Heart left ventricle (tissue), 16 donors: ENCODE measurements at regions not wholly inside any gene's neighbourhood (a gene's known extent, or its start where the extent isn't known, plus 50 kb on each side); places are given as distances from the start of the nearest gene placed in this dataset.

Experiments
- ATAC-seq, 4 donors: fragments of 200-7000 bp; cut with Tn5 transposase; one replicate each; pipeline ENCODE4 v1.9.1; 2020 to 2022; ENCODE audit warnings: moderate library complexity in 4 of 4, mild to moderate bottlenecking in 3 of 4, moderate number of reproducible peaks in 1 of 4
- DNase-seq, 5 donors: peaks; one replicate each; pipeline ENCODE4 v3.0.0-alpha.2; 2020
- H3K27ac ChIP-seq, 12 donors: fragments of 200-600 bp; sonication (generic) in 4 of 12; one replicate each; pipeline versions ENCODE4 v1.5.0 to v1.8.0; 2016 to 2022; ENCODE audit warnings: mild to moderate bottlenecking in 2 of 12
- H3K27me3 ChIP-seq, 9 donors: fragments of 200-600 bp; sonication (generic) in 2 of 9; one replicate each; pipeline versions ENCODE4 v1.5.1 to v1.8.0; 2016 to 2022; ENCODE audit warnings: mild to moderate bottlenecking in 3 of 9
- H3K36me3 ChIP-seq, 9 donors: fragments of 200-600 bp; sonication (generic) in 2 of 9; one replicate each; pipeline versions ENCODE4 v1.5.0 to v1.8.0; 2018 to 2022; ENCODE audit warnings: mild to moderate bottlenecking in 2 of 9
- H3K4me1 ChIP-seq, 12 donors: fragments of 200-600 bp; sonication (generic) in 4 of 12; one replicate each; pipeline versions ENCODE4 v1.5.0 to v1.8.0; 2016 to 2022; ENCODE audit warnings: mild to moderate bottlenecking in 3 of 12
- H3K4me3 ChIP-seq, 12 donors: fragments of 200-600 bp; sonication (generic) in 4 of 12; one replicate each; pipeline versions ENCODE4 v1.5.0 to v1.8.0; 2017 to 2022; ENCODE audit warnings: mild to moderate bottlenecking in 9 of 12, moderate library complexity in 4 of 12
- H3K9me3 ChIP-seq, 12 donors: fragments of 200-600 bp; sonication (generic) in 4 of 12; one replicate each; pipeline versions ENCODE4 v1.5.0 to v1.8.0; 2016 to 2022; ENCODE audit warnings: mild to moderate bottlenecking in 1 of 12
- POLR2A ChIP-seq, 2 donors: fragments of 450-650 bp; IDR thresholded peaks; one replicate each; pipeline ENCODE4 v1.6.1; 2017; ENCODE audit warnings: antibody characterized with exemption in 2 of 2, mild to moderate bottlenecking in 2 of 2, moderate library complexity in 2 of 2
- whole genome bisulfite sequencing, 4 donors: extraction: QIAGEN DNeasy Blood & Tissue Kit in 2 of 4; methylation state at CpG; one replicate each; pipeline versions ENCODE4 v1.1.5 to v1.1.7; 2013 to 2018; 5-methylcytosine and 5-hydroxymethylcytosine counted together
- intact Hi-C, 10 donors: fragments of 100-400 bp; cut with DNase I; formaldehyde crosslinking; loops; one replicate each; pipeline versions ENCODE4 v1.11.1 to v1.14.2; 2022
- TF ChIP-seq, protein P1 (sequence below), 12 donors: fragments of 200-600 bp; sonication (generic) in 4 of 12; IDR thresholded peaks; one replicate each; pipeline versions ENCODE4 v1.5.0 to v1.8.0; 2018 to 2022; ENCODE audit warnings: antibody characterized with exemption in 12 of 12, mild to moderate bottlenecking in 5 of 12
- donor health status: ischemic (EF 13 %, LVEDD 7.1; RV severe dilation, severe dysfunction).
- donor health status: healthy with polysubstance abuse.
- donor health status: DM: no; HTN: yes; CAD: no.
- donor health status: DM: no; HTN: no; CAD: no.
- donor health status: ischemic (EF 25% LVEDD 6.9; RV normal size, moderate dysfunction).
- donor health status: ischemic (EF 25% LVEDD 5.7; RV mildly dilated, moderate dysfunction).
- donor health status: healthy.
- donor health status: DM: yes; HTN: yes; CAD: no.
- donor health status: ischemic (EF 35%, LVEDD 5.7; RV mildly dilated, moderate dysfunction).
- donor health status: nonischemic (EF 11% LVEDD 7.7; RV severe dilation, severe dysfunction).
- donor health status: DM: yes; HTN: yes; CAD: no.
- donor health status: PGD.
- donor health status: ischemic (EF 29% LVEDD 5.4; RV normal size, mild dysfunction).
- donor health status: nonischemic (EF 23%, LVEDD 6.1; RV moderate dilation, normal function).

DNA sequence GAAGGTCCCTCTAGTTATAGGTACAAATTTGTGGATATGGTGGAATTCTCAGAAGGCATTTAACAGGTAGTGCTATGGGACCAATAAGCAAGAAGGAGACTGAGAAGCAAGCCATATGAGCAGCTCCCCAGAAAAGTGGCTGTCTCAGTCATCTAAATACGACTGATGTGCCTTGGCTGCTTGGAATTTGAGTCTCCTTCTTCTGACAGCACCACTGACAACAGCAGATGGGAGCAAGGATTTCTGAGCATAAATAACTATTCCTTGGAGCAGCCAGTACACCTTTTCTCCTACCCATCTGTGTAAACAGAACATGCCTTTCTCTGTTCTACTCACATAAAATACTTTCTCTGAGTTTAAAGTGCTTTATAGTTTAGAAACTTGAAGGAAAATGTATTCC lies 196.2 kb downstream of the GABRG1 start:
- no peak for DNase-seq

DNA sequence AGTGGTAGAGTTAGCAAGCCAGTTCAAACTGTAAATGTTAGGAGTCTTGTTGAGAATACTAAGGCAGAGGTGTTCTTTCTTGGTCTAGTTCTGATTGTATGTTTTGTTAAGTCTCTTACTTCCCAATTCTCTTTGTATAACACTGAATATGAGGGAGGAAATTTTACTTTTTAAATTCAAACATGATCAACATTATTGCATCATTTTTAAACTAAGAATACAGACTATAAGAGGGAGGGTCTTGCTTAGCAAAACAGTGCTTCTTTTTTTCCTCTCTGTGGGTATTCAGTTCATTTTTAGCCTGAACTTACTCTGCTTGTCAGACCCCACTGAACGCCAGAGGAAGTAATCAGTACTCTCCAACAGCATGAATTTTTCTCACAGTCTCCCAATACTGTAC lies 198.0 kb downstream of the GABRG1 start:
- H3K27ac ChIP-seq = no peak overlapping the region
- no peak for DNase-seq
- H3K36me3 ChIP-seq = no peaks in the 10 kb centered on the region
- 71 to 92% (median 84%) methylated on average over 1 of the region's 1 CpG for WGBS, 4 donors
- no peaks in the 10 kb centered on the region for H3K4me1 ChIP-seq
- H3K4me3 ChIP-seq = no peak overlapping the region
- intact Hi-C loops = no loop called here
- TF ChIP-seq, protein P1, sequence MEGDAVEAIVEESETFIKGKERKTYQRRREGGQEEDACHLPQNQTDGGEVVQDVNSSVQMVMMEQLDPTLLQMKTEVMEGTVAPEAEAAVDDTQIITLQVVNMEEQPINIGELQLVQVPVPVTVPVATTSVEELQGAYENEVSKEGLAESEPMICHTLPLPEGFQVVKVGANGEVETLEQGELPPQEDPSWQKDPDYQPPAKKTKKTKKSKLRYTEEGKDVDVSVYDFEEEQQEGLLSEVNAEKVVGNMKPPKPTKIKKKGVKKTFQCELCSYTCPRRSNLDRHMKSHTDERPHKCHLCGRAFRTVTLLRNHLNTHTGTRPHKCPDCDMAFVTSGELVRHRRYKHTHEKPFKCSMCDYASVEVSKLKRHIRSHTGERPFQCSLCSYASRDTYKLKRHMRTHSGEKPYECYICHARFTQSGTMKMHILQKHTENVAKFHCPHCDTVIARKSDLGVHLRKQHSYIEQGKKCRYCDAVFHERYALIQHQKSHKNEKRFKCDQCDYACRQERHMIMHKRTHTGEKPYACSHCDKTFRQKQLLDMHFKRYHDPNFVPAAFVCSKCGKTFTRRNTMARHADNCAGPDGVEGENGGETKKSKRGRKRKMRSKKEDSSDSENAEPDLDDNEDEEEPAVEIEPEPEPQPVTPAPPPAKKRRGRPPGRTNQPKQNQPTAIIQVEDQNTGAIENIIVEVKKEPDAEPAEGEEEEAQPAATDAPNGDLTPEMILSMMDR (IDR thresholded peaks at IDR 0.05) = no peak
- TF ChIP-seq POLR2A (IDR thresholded peaks at IDR 0.05) = no peak
- no peak for ATAC-seq
- no peaks in the 10 kb centered on the region for H3K9me3 ChIP-seq
- H3K27me3 ChIP-seq = no peaks in the 10 kb centered on the region

More for the DNA sequence above, 196.2 kb downstream of the GABRG1 start:
- intact Hi-C loops = no loop called here
- ATAC-seq = no peak
- Histone ChIP-seq H3K4me1 (no peaks in the 10 kb centered on the region), H3K27me3 (no peaks in the 10 kb centered on the region), H3K9me3 (no peaks in the 10 kb centered on the region), H3K36me3 (no peaks in the 10 kb centered on the region), H3K27ac (no peak overlapping the region), H3K4me3 (no peak overlapping the region)
- 64 to 83% (median 68%) methylated on average over 1 of the region's 1 CpG for WGBS, 4 donors
- TF ChIP-seq, protein P1 (IDR thresholded peaks at IDR 0.05) = no peak
- no peak for TF ChIP-seq POLR2A (IDR thresholded peaks at IDR 0.05)

DNA sequence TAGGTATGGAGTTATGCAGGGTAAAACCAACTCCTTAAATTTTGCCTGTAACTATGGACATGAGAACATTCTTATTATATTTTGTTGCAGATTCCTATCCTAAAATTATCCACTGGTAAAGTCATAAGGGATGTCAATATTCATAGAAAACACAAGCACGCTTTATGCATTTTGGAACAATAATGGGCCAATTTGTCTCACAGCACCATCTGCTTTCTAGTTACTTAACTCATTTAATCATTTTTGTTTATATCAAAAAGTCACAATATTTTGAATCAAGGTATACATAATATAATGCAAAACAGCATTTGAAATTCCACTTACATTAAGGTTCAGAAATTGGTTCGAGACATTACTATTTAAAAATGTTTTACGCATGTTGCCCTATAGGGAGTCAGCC lies 203.0 kb downstream of the GABRG1 start:
- no peak for TF ChIP-seq POLR2A (IDR thresholded peaks at IDR 0.05)
- TF ChIP-seq, protein P1 (IDR thresholded peaks at IDR 0.05) = no peak

DNA sequence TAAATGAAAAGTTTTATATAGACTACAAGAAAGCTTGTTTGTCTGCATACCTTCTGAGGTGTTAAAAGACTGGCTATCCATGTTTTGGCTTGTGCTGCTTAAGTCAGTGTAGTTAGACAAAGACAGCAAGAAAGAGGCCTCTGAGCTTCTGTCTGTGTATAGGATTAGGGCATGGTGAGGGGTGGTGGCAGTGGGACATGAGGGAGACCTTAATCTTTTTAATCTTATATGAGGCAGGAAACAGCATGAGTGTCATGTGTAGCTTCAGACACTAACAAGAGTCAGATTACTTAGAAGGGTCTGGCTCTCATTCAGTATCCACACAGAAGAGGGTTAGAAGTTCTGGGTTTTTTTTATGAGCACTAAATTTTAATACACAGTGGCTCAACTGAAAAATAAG lies 213.3 kb downstream of the GABRG1 start:
- H3K9me3 ChIP-seq = peaks cover 0 to under 1% (median 0%) of the 10 kb centered on the region in 12 donors
- no peak for ATAC-seq
- DNase-seq = no peak
- H3K27ac ChIP-seq = no peak overlapping the region
- no peaks in the 10 kb centered on the region for H3K36me3 ChIP-seq
- H3K4me3 ChIP-seq = no peak overlapping the region
- no peaks in the 10 kb centered on the region for H3K27me3 ChIP-seq
- H3K4me1 ChIP-seq = no peaks in the 10 kb centered on the region
- intact Hi-C loops = no loop called here
- TF ChIP-seq POLR2A (IDR thresholded peaks at IDR 0.05) = no peak
- TF ChIP-seq, protein P1 (IDR thresholded peaks at IDR 0.05) = no peak

More for the DNA sequence above, 203.0 kb downstream of the GABRG1 start:
- Histone ChIP-seq H3K4me3 (no peak overlapping the region), H3K27ac (no peak overlapping the region), H3K36me3 (no peaks in the 10 kb centered on the region), H3K4me1 (no peaks in the 10 kb centered on the region), H3K27me3 (no peaks in the 10 kb centered on the region), H3K9me3 (no peaks in the 10 kb centered on the region)
- intact Hi-C loops = no loop called here
- DNase-seq (no peak), ATAC-seq (no peak)
- WGBS, 4 donors = 91 to 96% (median 93%) methylated on average over 3 of the region's 3 CpGs
